Activated CD8-positive, alpha-beta memory T cell treated with anti-CD3 and anti-CD28 coated beads for 36 hours (primary cell): ENCODE measurements at regions not wholly inside any gene's neighbourhood (a gene's known extent, or its start where the extent isn't known, plus 50 kb on each side); places are given as distances from the start of the nearest gene placed in this dataset.
"Not testable (repeated sequence)": the region's sequence is repeated elsewhere in the genome, so short reads cannot be mapped to it uniquely, and the experiment has no call there.

Experiments used
- CTCF ChIA-PET: fragments of 350-600 bp; sonication (Branson Sonifier 250); formaldehyde crosslinking; loops from one replicate; lab custom pipeline; 2021; ENCODE audit warnings: antibody characterized with exemption; lab: Charles Lee
- POLR2A ChIA-PET: fragments of 350-600 bp; sonication (Branson Sonifier 250); formaldehyde crosslinking; loops from one replicate; lab custom pipeline; 2021; ENCODE audit warnings: antibody characterized with exemption; lab: Charles Lee

- POLR2A ChIA-PET, result no interaction called here
- CTCF ChIA-PET, result no interaction called here
Observed at GRCh38 chr4:101682946-101683345, 107.6 kb upstream of the BANK1 start.

GRCh38 chr4:101678180-101678579 lies 112.3 kb upstream of the BANK1 start:
- ChIA-PET POLR2A (no interaction called here), CTCF (no interaction called here)

- CTCF ChIA-PET, result no interaction called here
- POLR2A ChIA-PET, result no interaction called here
Observed at GRCh38 chr4:101670897-101671296, 119.6 kb upstream of the BANK1 start.

GRCh38 chr4:101670370-101670769 lies 120.2 kb upstream of the BANK1 start:
- ChIA-PET POLR2A (no interaction called here), CTCF (no interaction called here)

- POLR2A ChIA-PET, result no interaction called here
- CTCF ChIA-PET, result no interaction called here
Observed at GRCh38 chr4:101669832-101670188, 120.7 kb upstream of the BANK1 start.

- ChIA-PET POLR2A (no interaction called here), CTCF (no interaction called here)
Observed at GRCh38 chr4:101669138-101669831, 121.2 kb upstream of the BANK1 start.

GRCh38 chr4:101667348-101667747 lies 123.2 kb upstream of the BANK1 start:
- POLR2A ChIA-PET, result no interaction called here
- CTCF ChIA-PET, result no interaction called here

GRCh38 chr4:101660607-101661006 lies 129.9 kb upstream of the BANK1 start:
- CTCF ChIA-PET, result no interaction called here
- POLR2A ChIA-PET, result no interaction called here

GRCh38 chr4:101655857-101656256 lies 134.7 kb upstream of the BANK1 start:
- POLR2A ChIA-PET, result no interaction called here

GRCh38 chr4:101655005-101655404 lies 135.5 kb upstream of the BANK1 start:
- CTCF ChIA-PET, result no interaction called here
- POLR2A ChIA-PET, result no interaction called here

More at GRCh38 chr4:101655857-101656256, 134.7 kb upstream of the BANK1 start:
- CTCF ChIA-PET, result no interaction called here

- CTCF ChIA-PET, result no interaction called here
Observed at GRCh38 chr4:101651778-101652177, 138.8 kb upstream of the BANK1 start.

GRCh38 chr4:101649790-101650515 lies 140.6 kb upstream of the BANK1 start:
- CTCF ChIA-PET, result no interaction called here
- POLR2A ChIA-PET, result no interaction called here

More at GRCh38 chr4:101651778-101652177, 138.8 kb upstream of the BANK1 start:
- POLR2A ChIA-PET, result no interaction called here

GRCh38 chr4:101647710-101648034 lies 142.9 kb upstream of the BANK1 start:
- POLR2A ChIA-PET, result no interaction called here

GRCh38 chr4:101644516-101644915 lies 146.0 kb upstream of the BANK1 start:
- ChIA-PET POLR2A (interaction anchor here (0.5 kb wide), 1 partner anchor 241 kb away, joined by 3 read pairs; no protein-coding TSS in a partner anchor), CTCF (no interaction called here)

More at GRCh38 chr4:101647710-101648034, 142.9 kb upstream of the BANK1 start:
- CTCF ChIA-PET, result no interaction called here

- POLR2A ChIA-PET, result no interaction called here
- CTCF ChIA-PET, result no interaction called here
Observed at GRCh38 chr4:101643186-101643837, 147.2 kb upstream of the BANK1 start.

GRCh38 chr4:101632766-101633165 lies 157.8 kb upstream of the BANK1 start:
- POLR2A ChIA-PET, CTCF ChIA-PET: not testable (repeated sequence)

GRCh38 chr4:101630319-101630986 lies 160.1 kb upstream of the BANK1 start:
- CTCF ChIA-PET, result no interaction called here
- POLR2A ChIA-PET, result no interaction called here

- ChIA-PET POLR2A (no interaction called here), CTCF (no interaction called here)
Observed at GRCh38 chr4:101621120-101621519, 169.4 kb upstream of the BANK1 start.

- ChIA-PET CTCF (no interaction called here), POLR2A (no interaction called here)
Observed at GRCh38 chr4:101615652-101616051, 174.9 kb upstream of the BANK1 start.

GRCh38 chr4:101606989-101607388 lies 183.5 kb upstream of the BANK1 start:
- POLR2A ChIA-PET, CTCF ChIA-PET: not testable (repeated sequence)
